ENCODE measurements at regions not wholly inside any gene's neighbourhood (a gene's known extent, or its start where the extent isn't known, plus 50 kb on each side); places are given as distances from the start of the nearest gene placed in this dataset.

DNA sequence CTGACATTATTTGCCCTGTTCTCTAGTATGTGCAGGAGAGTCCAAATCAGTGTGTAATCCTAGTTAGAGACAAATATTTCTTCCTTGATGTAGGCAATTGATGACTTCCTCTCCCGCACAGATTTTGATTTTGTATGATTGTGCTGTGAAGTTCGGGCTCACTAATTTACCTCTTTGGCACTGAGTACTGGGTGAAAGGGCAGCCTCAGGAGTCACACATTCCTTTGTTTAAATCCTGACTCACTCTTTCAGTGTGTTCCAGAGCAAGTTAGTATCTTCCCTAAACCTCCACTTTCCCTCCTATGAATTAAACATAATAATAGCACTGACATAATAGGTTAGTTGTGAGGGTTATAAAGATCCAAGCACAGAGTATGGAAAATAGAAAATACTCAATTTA, 269.7 kb downstream of the ISL1 start:
- no peak for TF ChIP-seq CTCF (IDR thresholded peaks at IDR 0.05; ENCODE audit: insufficient read depth, low read depth, low read length)
- CTCF ChIA-PET, result no interaction called here
- Histone ChIP-seq H3K36me3 (ENCODE audit: control insufficient read depth, insufficient read depth, low read length) (no peaks in the 10 kb centered on the region), H3K27me3 (ENCODE audit: control insufficient read depth, insufficient read depth, low read length) (no peaks in the 10 kb centered on the region), H3K4me3 (ENCODE audit: low read depth, low read length) (no peak overlapping the region)
- POLR2A ChIA-PET, result no interaction called here
- DNase-seq (ENCODE audit: low read depth), result no peak

DNA sequence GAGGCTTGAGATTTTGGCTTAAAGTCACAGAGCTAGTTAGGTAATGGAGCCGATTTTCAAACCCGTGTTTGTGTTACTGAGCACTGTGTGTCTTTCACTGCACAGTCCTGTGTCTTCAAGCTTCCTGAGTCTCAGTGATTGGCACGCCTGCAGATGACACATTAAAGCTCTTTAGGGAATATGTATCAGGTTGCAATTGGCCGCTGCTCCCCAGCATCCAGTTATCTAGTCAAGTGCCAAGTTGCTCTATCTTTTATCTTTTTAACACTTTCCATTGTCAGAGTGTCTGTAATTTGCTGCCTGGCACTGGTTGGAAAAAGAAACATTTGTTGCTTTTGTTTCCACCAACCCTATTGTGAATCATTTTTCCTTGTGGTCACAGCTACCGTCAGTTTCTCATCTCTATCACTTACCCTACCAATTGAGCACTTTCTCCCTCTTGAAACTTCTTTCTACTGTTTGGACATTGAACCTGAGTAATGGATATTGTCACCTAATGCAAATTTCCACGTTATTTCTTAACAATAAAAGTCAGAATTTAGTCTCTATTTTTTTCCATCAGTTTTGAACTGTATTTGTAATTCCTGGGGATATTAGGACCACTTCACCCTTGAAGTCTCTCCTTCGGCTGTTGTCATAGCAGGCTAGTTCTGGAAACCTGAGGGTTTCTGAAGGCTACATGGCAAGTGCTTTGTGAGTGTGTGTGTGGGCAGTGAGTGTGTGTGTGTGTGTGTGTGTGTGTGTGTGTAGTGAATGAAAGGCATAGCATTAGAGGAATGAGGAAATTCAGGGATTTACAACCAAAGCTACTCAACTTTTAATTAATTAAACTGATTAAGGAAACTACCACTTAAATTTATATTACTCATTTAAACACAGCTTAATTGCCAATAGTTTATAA, 274.3 kb downstream of the ISL1 start:
- Histone ChIP-seq H3K4me3 (ENCODE audit: low read depth, low read length) (no peak overlapping the region), H3K36me3 (ENCODE audit: control insufficient read depth, insufficient read depth, low read length) (no peaks in the 10 kb centered on the region), H3K27me3 (ENCODE audit: control insufficient read depth, insufficient read depth, low read length) (no peaks in the 10 kb centered on the region)
- TF ChIP-seq CTCF (IDR thresholded peaks at IDR 0.05; ENCODE audit: insufficient read depth, low read depth, low read length), result no peak
- no peak for DNase-seq (ENCODE audit: low read depth)
- CTCF ChIA-PET, result interaction anchor here (0.6 kb wide), 1 partner anchor 448 kb away, joined by 3 read pairs; no protein-coding TSS in a partner anchor
- POLR2A ChIA-PET, result no interaction called here

DNA sequence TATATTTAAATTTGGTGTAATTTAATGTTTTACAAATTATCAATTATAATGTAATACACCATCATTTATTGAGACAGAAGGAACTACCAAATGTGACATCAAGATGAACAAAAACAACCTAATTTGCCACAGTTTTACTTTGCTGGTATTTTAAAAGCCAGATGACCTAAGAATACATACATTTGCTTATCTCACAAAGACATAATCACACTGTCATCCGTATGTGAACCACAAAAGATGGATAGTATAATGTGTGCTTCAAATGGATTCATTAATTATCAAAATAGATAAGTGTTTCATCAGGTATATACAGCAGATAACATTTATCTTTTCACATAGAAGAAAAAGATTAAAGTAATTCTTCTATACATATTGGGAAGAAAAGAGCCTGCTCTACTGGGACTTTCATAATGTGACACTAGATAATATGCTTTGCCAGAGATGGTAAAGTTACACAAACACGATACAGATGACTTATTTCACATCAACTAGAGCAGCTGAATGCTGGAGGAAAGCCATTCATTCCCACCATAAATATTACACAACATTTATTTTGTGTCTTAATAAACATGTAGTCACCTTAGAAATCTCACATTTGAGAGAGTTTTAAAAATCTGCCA, 278.5 kb downstream of the ISL1 start:
- no peak for DNase-seq (ENCODE audit: low read depth)
- no peaks in the 10 kb centered on the region for H3K27me3 ChIP-seq (ENCODE audit: control insufficient read depth, insufficient read depth, low read length)
- no peak overlapping the region for H3K4me3 ChIP-seq (ENCODE audit: low read depth, low read length)
- TF ChIP-seq CTCF (IDR thresholded peaks at IDR 0.05; ENCODE audit: insufficient read depth, low read depth, low read length), result no peak
- ChIA-PET CTCF (no interaction called here), POLR2A (no interaction called here)
- no peaks in the 10 kb centered on the region for H3K36me3 ChIP-seq (ENCODE audit: control insufficient read depth, insufficient read depth, low read length)

DNA sequence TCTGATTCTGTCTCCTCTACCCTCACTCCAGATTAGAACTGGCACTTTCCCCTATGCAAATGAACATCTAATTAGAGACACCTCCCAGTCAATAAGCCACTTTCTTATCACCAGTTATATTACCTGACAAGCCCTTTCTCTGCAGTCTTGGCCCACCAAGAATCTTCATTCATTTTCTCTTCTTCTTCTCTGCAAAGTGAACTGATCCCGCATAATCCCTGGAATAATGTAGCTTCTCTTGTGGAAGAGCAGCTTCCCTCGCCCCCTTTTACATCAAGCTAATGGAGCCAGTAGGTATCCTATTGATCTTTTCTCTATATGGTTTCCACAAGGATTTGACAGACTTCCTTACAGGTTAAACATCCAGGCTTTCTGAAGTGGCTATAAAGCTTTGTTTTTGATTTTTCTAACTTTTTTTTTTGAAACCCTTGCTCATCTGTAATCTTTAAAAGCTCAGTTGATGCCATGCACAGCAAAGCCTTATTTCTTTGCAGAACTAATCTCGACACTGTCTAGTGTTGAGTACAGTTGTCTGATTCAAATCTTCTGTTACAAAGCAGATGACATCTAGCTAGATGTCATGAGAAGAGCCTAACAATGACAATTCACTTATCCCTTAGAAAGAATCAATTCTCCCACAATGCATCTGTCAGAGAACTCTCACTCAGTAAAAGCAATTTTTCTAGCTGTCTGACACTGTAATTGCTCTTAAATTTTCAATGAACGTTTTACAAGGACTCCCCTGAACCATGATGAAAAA, 281.4 kb downstream of the ISL1 start:
- no peak for DNase-seq (ENCODE audit: low read depth)
- Histone ChIP-seq H3K27me3 (ENCODE audit: control insufficient read depth, insufficient read depth, low read length) (no peaks in the 10 kb centered on the region), H3K36me3 (ENCODE audit: control insufficient read depth, insufficient read depth, low read length) (no peaks in the 10 kb centered on the region), H3K4me3 (ENCODE audit: low read depth, low read length) (no peak overlapping the region)
- no peak for TF ChIP-seq CTCF (IDR thresholded peaks at IDR 0.05; ENCODE audit: insufficient read depth, low read depth, low read length)
- ChIA-PET POLR2A (no interaction called here), CTCF (no interaction called here)

GRCh38 chr5:51665251-51665593, 282.0 kb downstream of the ISL1 start:
- CTCF ChIA-PET, result no interaction called here
- TF ChIP-seq CTCF (IDR thresholded peaks at IDR 0.05; ENCODE audit: insufficient read depth, low read depth, low read length), result no peak
- POLR2A ChIA-PET, result no interaction called here
- no peak overlapping the region for H3K4me3 ChIP-seq (ENCODE audit: low read depth, low read length)
- H3K36me3 ChIP-seq (ENCODE audit: control insufficient read depth, insufficient read depth, low read length), result no peaks in the 10 kb centered on the region
- DNase-seq (ENCODE audit: low read depth), result no peak
- no peaks in the 10 kb centered on the region for H3K27me3 ChIP-seq (ENCODE audit: control insufficient read depth, insufficient read depth, low read length)
